ENCODE measurements at regions not wholly inside any gene's neighbourhood (a gene's known extent, or its start where the extent isn't known, plus 50 kb on each side); places are given as distances from the start of the nearest gene placed in this dataset.

DNA sequence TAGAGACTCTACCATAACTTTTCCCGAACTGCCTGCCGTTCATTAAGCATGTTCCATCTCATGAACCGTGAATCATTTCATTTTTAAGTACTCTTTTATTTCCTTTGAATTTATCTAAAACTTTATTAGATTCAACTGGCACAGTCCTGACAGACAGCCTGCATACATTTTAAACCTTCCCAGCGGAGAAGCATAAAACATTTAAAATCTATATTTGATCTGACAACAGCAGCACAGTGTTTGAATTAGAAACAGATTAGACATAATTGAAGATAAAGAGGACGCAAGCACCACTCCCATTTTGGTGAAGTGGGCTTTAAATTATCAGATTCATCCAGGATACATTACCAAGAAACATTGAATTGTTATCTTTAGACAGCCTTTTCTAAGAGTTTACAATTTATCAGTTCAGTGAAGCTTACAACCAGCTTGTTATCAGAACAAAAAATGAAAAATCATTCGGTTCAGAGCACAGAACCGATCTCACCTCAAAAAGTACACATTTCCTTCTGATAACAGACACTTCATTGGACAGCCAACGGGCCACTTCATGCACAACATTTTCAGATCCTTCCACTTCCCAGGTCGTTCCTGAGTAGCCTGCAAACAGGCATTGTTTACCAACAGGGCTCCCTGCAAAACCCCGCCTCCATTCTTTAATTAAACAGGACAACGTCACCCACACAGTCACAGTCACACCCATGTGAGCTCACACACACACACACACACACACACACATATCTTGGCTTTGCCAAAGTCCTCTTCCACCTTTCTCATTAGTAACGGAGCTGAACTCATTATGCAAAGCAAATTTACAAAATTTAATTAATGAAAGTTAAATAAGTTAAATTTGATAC is 171.2 kb downstream of the SP3 start:
- no peak overlapping the region for H3K14ac ChIP-seq (ENCODE audit: insufficient read length)
- no peaks in the 10 kb centered on the region for H3K23me2 ChIP-seq (ENCODE audit: low read depth, low read length)
- H4K91ac ChIP-seq (replicated peaks; ENCODE audit: insufficient read length, low read length) = no peak overlapping the region
- H3K27ac ChIP-seq (ENCODE audit: low read depth, low read length) = no peak overlapping the region
- H3K36me3 ChIP-seq (ENCODE audit: control insufficient read depth in 2 of 4, insufficient read depth in 4 of 4, low read length in 3 of 4) = no peaks in the 10 kb centered on the region
- no peak overlapping the region for H2BK20ac ChIP-seq (ENCODE audit: low read length)
- H4K8ac ChIP-seq (ENCODE audit: extremely low read depth, insufficient read depth, low read length) = no peak overlapping the region
- H3K4me1 ChIP-seq (replicated peaks in 1 of 4; ENCODE audit: control insufficient read depth in 3 of 4, insufficient read depth in 4 of 4, low read length in 3 of 4) = peaks cover 0 to 23% (median 11%) of the 10 kb centered on the region in 4 experiments; a peak in 4 of 7 replicates
- H3K4ac ChIP-seq (replicated peaks; ENCODE audit: insufficient read length, low read depth, low read length) = no peak overlapping the region
- no peak overlapping the region for H3K4me3 ChIP-seq (ENCODE audit: extremely low read depth in 1 of 4, insufficient read depth in 2 of 4, low read depth in 3 of 4, low read length in 4 of 4)
- 81% methylated on average over 12 of the region's 12 CpGs; no CpG with 5 or more reads in 1 of the 2 experiments for WGBS, 2 experiments (ENCODE audit: extremely low coverage in 1 of 2, insufficient coverage in 1 of 2, insufficient read length in 1 of 2, insufficient replicate concordance in 2 of 2, low coverage in 1 of 2, low lambda C conversion rate in 2 of 2, missing lambda C conversion rate in 1 of 2)
- CTCF ChIA-PET (ENCODE audit: partially characterized antibody) = interaction anchor here (0.6 kb wide), 1 partner anchor 100 kb away, joined by 3 read pairs; no protein-coding TSS in a partner anchor
- DNase-seq (ENCODE audit: low read depth in 1 of 2, low spot score in 2 of 2) = peak in 1 of 2 experiments; percentile 37
- H3K18ac ChIP-seq (ENCODE audit: extremely low read depth, low read length) = no peak overlapping the region
- H2BK15ac ChIP-seq (ENCODE audit: low read length) = no peak overlapping the region
- H3K27me3 ChIP-seq (replicated peaks in 1 of 4; ENCODE audit: control insufficient read depth in 3 of 4, extremely low read depth in 1 of 4, insufficient read depth in 3 of 4, low read length in 3 of 4) = no peaks in the 10 kb centered on the region
- H4K5ac ChIP-seq (ENCODE audit: insufficient read length, low read depth, low read length) = no peak overlapping the region
- no peak overlapping the region for H3K9ac ChIP-seq (replicated peaks in 1 of 4; ENCODE audit: extremely low read depth in 1 of 4, low read depth in 3 of 4, low read length in 3 of 4)
- no peaks in the 10 kb centered on the region for H3K9me3 ChIP-seq (ENCODE audit: insufficient read depth in 2 of 2, low read depth in 1 of 2, low read length in 1 of 2)
- H2BK120ac ChIP-seq (replicated peaks; ENCODE audit: low read depth, low read length) = no peak overlapping the region
- peak; percentile 48 for FAIRE-seq
- TF ChIP-seq, protein P1, sequence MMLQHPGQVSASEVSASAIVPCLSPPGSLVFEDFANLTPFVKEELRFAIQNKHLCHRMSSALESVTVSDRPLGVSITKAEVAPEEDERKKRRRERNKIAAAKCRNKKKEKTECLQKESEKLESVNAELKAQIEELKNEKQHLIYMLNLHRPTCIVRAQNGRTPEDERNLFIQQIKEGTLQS (IDR thresholded peaks at IDR 0.05; ENCODE audit: insufficient read depth, low read depth, low read length) = no peak
- no peak for TF ChIP-seq NANOG (IDR thresholded peaks at IDR 0.05; ENCODE audit: insufficient read depth, low read depth, low read length, poor library complexity, severe bottlenecking)
- no peak for TF ChIP-seq HDAC6 (IDR thresholded peaks at IDR 0.05; ENCODE audit: low read depth, low read length)
- no peak for TF ChIP-seq CBX5 (IDR thresholded peaks at IDR 0.05; ENCODE audit: low read depth, low read length)
- 0 out of 2 replicates have a peak, but pooled peaks have one; percentile 17 for TF ChIP-seq CREB1 (IDR thresholded peaks at IDR 0.05)
- TF ChIP-seq RBBP5 (IDR thresholded peaks at IDR 0.05; ENCODE audit: borderline replicate concordance, low read depth, low read length) = no peak
- TF ChIP-seq CHD1 (IDR thresholded peaks at IDR 0.05; ENCODE audit: low read depth, low read length) = no peak
- no peaks in the 10 kb centered on the region for H4K20me1 ChIP-seq (replicated peaks in 1 of 2; ENCODE audit: control insufficient read depth in 1 of 2, insufficient read depth in 2 of 2, low read length in 2 of 2)
- H2BK5ac ChIP-seq (ENCODE audit: low read depth, low read length) = no peak overlapping the region
- no peak overlapping the region for H2AK5ac ChIP-seq (ENCODE audit: low read depth, low read length)
- no peak overlapping the region for H2AFZ ChIP-seq (ENCODE audit: low read length)
- H3K23ac ChIP-seq (ENCODE audit: insufficient read length) = no peak overlapping the region
- H2BK12ac ChIP-seq (ENCODE audit: low read depth, low read length) = 0 out of 2 replicates have a peak overlapping the region, but pooled peaks have one; percentile 33
- H3K79me2 ChIP-seq (ENCODE audit: control insufficient read depth in 1 of 2, insufficient read depth in 2 of 2, low read length in 2 of 2) = no peaks in the 10 kb centered on the region
- H3K4me2 ChIP-seq (ENCODE audit: insufficient read depth in 1 of 2, low read depth in 2 of 2, low read length in 2 of 2) = no peak overlapping the region
- no peaks in the 10 kb centered on the region for H3K79me1 ChIP-seq (ENCODE audit: low read depth, low read length)
- H3K56ac ChIP-seq (replicated peaks; ENCODE audit: insufficient read length, low read depth, low read length) = no peak overlapping the region
- POLR2A ChIA-PET (ENCODE audit: partially characterized antibody) = no interaction called here
